OCI-LY3 (cell line): ENCODE measurements at regions not wholly inside any gene's neighbourhood (a gene's known extent, or its start where the extent isn't known, plus 50 kb on each side); places are given as distances from the start of the nearest gene placed in this dataset.

Experiments
- EZH2phosphoT487 ChIP-seq: fragments of 200-600 bp; shearing (Covaris generic); IDR thresholded peaks from 2 replicates; pipeline ENCODE4 v1.6.1; 2018; ENCODE audit warnings: antibody characterized with exemption, mixed run types, low read depth
- TF ChIP-seq, protein P1 (sequence below): fragments of 200-600, 300-600 bp; sonication (generic); IDR thresholded peaks from 2 replicates; pipeline ENCODE4 v1.5.1; 2014; ENCODE audit warnings: antibody characterized with exemption, low read length, low read depth

GRCh38 chr7:109073543-109073942 is 503.9 kb downstream of the DNAJB9 start:
- no peak for TF ChIP-seq EZH2phosphoT487
- TF ChIP-seq, protein P1, sequence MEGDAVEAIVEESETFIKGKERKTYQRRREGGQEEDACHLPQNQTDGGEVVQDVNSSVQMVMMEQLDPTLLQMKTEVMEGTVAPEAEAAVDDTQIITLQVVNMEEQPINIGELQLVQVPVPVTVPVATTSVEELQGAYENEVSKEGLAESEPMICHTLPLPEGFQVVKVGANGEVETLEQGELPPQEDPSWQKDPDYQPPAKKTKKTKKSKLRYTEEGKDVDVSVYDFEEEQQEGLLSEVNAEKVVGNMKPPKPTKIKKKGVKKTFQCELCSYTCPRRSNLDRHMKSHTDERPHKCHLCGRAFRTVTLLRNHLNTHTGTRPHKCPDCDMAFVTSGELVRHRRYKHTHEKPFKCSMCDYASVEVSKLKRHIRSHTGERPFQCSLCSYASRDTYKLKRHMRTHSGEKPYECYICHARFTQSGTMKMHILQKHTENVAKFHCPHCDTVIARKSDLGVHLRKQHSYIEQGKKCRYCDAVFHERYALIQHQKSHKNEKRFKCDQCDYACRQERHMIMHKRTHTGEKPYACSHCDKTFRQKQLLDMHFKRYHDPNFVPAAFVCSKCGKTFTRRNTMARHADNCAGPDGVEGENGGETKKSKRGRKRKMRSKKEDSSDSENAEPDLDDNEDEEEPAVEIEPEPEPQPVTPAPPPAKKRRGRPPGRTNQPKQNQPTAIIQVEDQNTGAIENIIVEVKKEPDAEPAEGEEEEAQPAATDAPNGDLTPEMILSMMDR, result no peak
